ENCODE measurements at regions not wholly inside any gene's neighbourhood (a gene's known extent, or its start where the extent isn't known, plus 50 kb on each side); places are given as distances from the start of the nearest gene placed in this dataset.

GRCh38 chr14:30204431-30204980 is 276.9 kb upstream of the PRKD1 start:
- Histone ChIP-seq H3K9ac (ENCODE audit: low read length in 5 of 5) (no peak overlapping the region), H3K4me3 (ENCODE audit: low read depth in 1 of 5, low read length in 5 of 5) (no peak overlapping the region), H3K27ac (ENCODE audit: low read depth, low read length) (no peak overlapping the region), H3K9me3 (ENCODE audit: control insufficient read depth in 5 of 5, low read length in 5 of 5) (no peaks in the 10 kb centered on the region), H3K36me3 (ENCODE audit: control insufficient read depth in 5 of 5, insufficient read depth in 5 of 5, low read length in 5 of 5) (no peaks in the 10 kb centered on the region), H3K27me3 (ENCODE audit: control insufficient read depth in 5 of 5, insufficient read depth in 4 of 5, low read length in 5 of 5) (no peaks in the 10 kb centered on the region), H3K4me1 (ENCODE audit: control insufficient read depth in 5 of 5, insufficient read depth in 5 of 5, low read length in 5 of 5) (no peaks in the 10 kb centered on the region)

GRCh38 chr14:30209136-30209535 is 281.5 kb upstream of the PRKD1 start:
- H3K9me3 ChIP-seq (ENCODE audit: control insufficient read depth in 5 of 5, low read length in 5 of 5) = no peaks in the 10 kb centered on the region
- H3K4me1 ChIP-seq (ENCODE audit: control insufficient read depth in 5 of 5, insufficient read depth in 5 of 5, low read length in 5 of 5) = no peaks in the 10 kb centered on the region
- no peak overlapping the region for H3K27ac ChIP-seq (ENCODE audit: low read depth, low read length)
- no peak overlapping the region for H3K4me3 ChIP-seq (ENCODE audit: low read depth in 1 of 5, low read length in 5 of 5)
- H3K27me3 ChIP-seq (ENCODE audit: control insufficient read depth in 5 of 5, insufficient read depth in 4 of 5, low read length in 5 of 5) = no peaks in the 10 kb centered on the region
- no peaks in the 10 kb centered on the region for H3K36me3 ChIP-seq (ENCODE audit: control insufficient read depth in 5 of 5, insufficient read depth in 5 of 5, low read length in 5 of 5)
- H3K9ac ChIP-seq (ENCODE audit: low read length in 5 of 5) = no peak overlapping the region

- no peaks in the 10 kb centered on the region for H3K9me3 ChIP-seq (ENCODE audit: control insufficient read depth in 5 of 5, low read length in 5 of 5)
- H3K9ac ChIP-seq (ENCODE audit: low read length in 5 of 5) = no peak overlapping the region
- H3K4me3 ChIP-seq (ENCODE audit: low read depth in 1 of 5, low read length in 5 of 5) = no peak overlapping the region
- H3K4me1 ChIP-seq (ENCODE audit: control insufficient read depth in 5 of 5, insufficient read depth in 5 of 5, low read length in 5 of 5) = no peaks in the 10 kb centered on the region
- no peaks in the 10 kb centered on the region for H3K27me3 ChIP-seq (ENCODE audit: control insufficient read depth in 5 of 5, insufficient read depth in 4 of 5, low read length in 5 of 5)
- H3K27ac ChIP-seq (ENCODE audit: low read depth, low read length) = no peak overlapping the region
- H3K36me3 ChIP-seq (ENCODE audit: control insufficient read depth in 5 of 5, insufficient read depth in 5 of 5, low read length in 5 of 5) = no peaks in the 10 kb centered on the region
Observed at GRCh38 chr14:30210630-30211029, 283.0 kb upstream of the PRKD1 start.

GRCh38 chr14:30211326-30211725 is 283.7 kb upstream of the PRKD1 start:
- H3K9ac ChIP-seq (ENCODE audit: low read length in 5 of 5) = no peak overlapping the region
- H3K36me3 ChIP-seq (ENCODE audit: control insufficient read depth in 5 of 5, insufficient read depth in 5 of 5, low read length in 5 of 5) = no peaks in the 10 kb centered on the region
- H3K9me3 ChIP-seq (ENCODE audit: control insufficient read depth in 5 of 5, low read length in 5 of 5) = no peaks in the 10 kb centered on the region
- H3K4me1 ChIP-seq (ENCODE audit: control insufficient read depth in 5 of 5, insufficient read depth in 5 of 5, low read length in 5 of 5) = no peaks in the 10 kb centered on the region
- no peak overlapping the region for H3K27ac ChIP-seq (ENCODE audit: low read depth, low read length)
- no peak overlapping the region for H3K4me3 ChIP-seq (ENCODE audit: low read depth in 1 of 5, low read length in 5 of 5)
- H3K27me3 ChIP-seq (ENCODE audit: control insufficient read depth in 5 of 5, insufficient read depth in 4 of 5, low read length in 5 of 5) = no peaks in the 10 kb centered on the region

GRCh38 chr14:30214014-30214413 is 286.4 kb upstream of the PRKD1 start:
- no peaks in the 10 kb centered on the region for H3K27me3 ChIP-seq (ENCODE audit: control insufficient read depth in 5 of 5, insufficient read depth in 4 of 5, low read length in 5 of 5)
- no peak overlapping the region for H3K4me3 ChIP-seq (ENCODE audit: low read depth in 1 of 5, low read length in 5 of 5)
- H3K27ac ChIP-seq (ENCODE audit: low read depth, low read length) = no peak overlapping the region
- H3K9ac ChIP-seq (ENCODE audit: low read length in 5 of 5) = no peak overlapping the region
- H3K4me1 ChIP-seq (ENCODE audit: control insufficient read depth in 5 of 5, insufficient read depth in 5 of 5, low read length in 5 of 5) = no peaks in the 10 kb centered on the region
- no peaks in the 10 kb centered on the region for H3K9me3 ChIP-seq (ENCODE audit: control insufficient read depth in 5 of 5, low read length in 5 of 5)
- no peaks in the 10 kb centered on the region for H3K36me3 ChIP-seq (ENCODE audit: control insufficient read depth in 5 of 5, insufficient read depth in 5 of 5, low read length in 5 of 5)

GRCh38 chr14:30214461-30215090 is 286.9 kb upstream of the PRKD1 start:
- H3K9me3 ChIP-seq (ENCODE audit: control insufficient read depth in 5 of 5, low read length in 5 of 5) = no peaks in the 10 kb centered on the region
- no peak overlapping the region for H3K9ac ChIP-seq (ENCODE audit: low read length in 5 of 5)
- H3K27ac ChIP-seq (ENCODE audit: low read depth, low read length) = no peak overlapping the region
- no peaks in the 10 kb centered on the region for H3K36me3 ChIP-seq (ENCODE audit: control insufficient read depth in 5 of 5, insufficient read depth in 5 of 5, low read length in 5 of 5)
- no peak overlapping the region for H3K4me3 ChIP-seq (ENCODE audit: low read depth in 1 of 5, low read length in 5 of 5)
- H3K4me1 ChIP-seq (ENCODE audit: control insufficient read depth in 5 of 5, insufficient read depth in 5 of 5, low read length in 5 of 5) = no peaks in the 10 kb centered on the region
- no peaks in the 10 kb centered on the region for H3K27me3 ChIP-seq (ENCODE audit: control insufficient read depth in 5 of 5, insufficient read depth in 4 of 5, low read length in 5 of 5)

- Histone ChIP-seq H3K4me1 (ENCODE audit: control insufficient read depth in 5 of 5, insufficient read depth in 5 of 5, low read length in 5 of 5) (peaks cover 3 to 31% (median 30%) of the 10 kb centered on the region in 5 donors), H3K9me3 (ENCODE audit: control insufficient read depth in 5 of 5, low read length in 5 of 5) (no peaks in the 10 kb centered on the region), H3K27me3 (ENCODE audit: control insufficient read depth in 5 of 5, insufficient read depth in 4 of 5, low read length in 5 of 5) (no peaks in the 10 kb centered on the region), H3K36me3 (ENCODE audit: control insufficient read depth in 5 of 5, insufficient read depth in 5 of 5, low read length in 5 of 5) (no peaks in the 10 kb centered on the region), H3K9ac (ENCODE audit: low read length in 5 of 5) (no peak overlapping the region), H3K4me3 (ENCODE audit: low read depth in 1 of 5, low read length in 5 of 5) (no peak overlapping the region), H3K27ac (ENCODE audit: low read depth, low read length) (no peak overlapping the region)
Observed at GRCh38 chr14:30218907-30219306, 291.3 kb upstream of the PRKD1 start.

GRCh38 chr14:30221546-30221945 is 293.9 kb upstream of the PRKD1 start:
- Histone ChIP-seq H3K4me3 (ENCODE audit: low read depth in 1 of 5, low read length in 5 of 5) (no peak overlapping the region), H3K27me3 (ENCODE audit: control insufficient read depth in 5 of 5, insufficient read depth in 4 of 5, low read length in 5 of 5) (no peaks in the 10 kb centered on the region), H3K4me1 (ENCODE audit: control insufficient read depth in 5 of 5, insufficient read depth in 5 of 5, low read length in 5 of 5) (peaks cover 3 to 51% (median 44%) of the 10 kb centered on the region in 5 donors), H3K9ac (ENCODE audit: low read length in 5 of 5) (no peak overlapping the region), H3K9me3 (ENCODE audit: control insufficient read depth in 5 of 5, low read length in 5 of 5) (no peaks in the 10 kb centered on the region), H3K36me3 (ENCODE audit: control insufficient read depth in 5 of 5, insufficient read depth in 5 of 5, low read length in 5 of 5) (no peaks in the 10 kb centered on the region), H3K27ac (ENCODE audit: low read depth, low read length) (peak overlapping the region; percentile 1)

- H3K9ac ChIP-seq (ENCODE audit: low read length in 5 of 5) = peak overlapping the region in 1 of 5 donors; percentile 69
- H3K4me3 ChIP-seq (ENCODE audit: low read depth in 1 of 5, low read length in 5 of 5) = peak overlapping the region in 1 of 5 donors; percentile 12
- H3K9me3 ChIP-seq (ENCODE audit: control insufficient read depth in 5 of 5, low read length in 5 of 5) = no peaks in the 10 kb centered on the region
- no peaks in the 10 kb centered on the region for H3K27me3 ChIP-seq (ENCODE audit: control insufficient read depth in 5 of 5, insufficient read depth in 4 of 5, low read length in 5 of 5)
- H3K4me1 ChIP-seq (ENCODE audit: control insufficient read depth in 5 of 5, insufficient read depth in 5 of 5, low read length in 5 of 5) = peaks cover 3 to 67% (median 52%) of the 10 kb centered on the region in 5 donors
- H3K27ac ChIP-seq (ENCODE audit: low read depth, low read length) = peak overlapping the region; percentile 89
- H3K36me3 ChIP-seq (ENCODE audit: control insufficient read depth in 5 of 5, insufficient read depth in 5 of 5, low read length in 5 of 5) = no peaks in the 10 kb centered on the region
Observed at GRCh38 chr14:30223385-30223785, 295.7 kb upstream of the PRKD1 start.

- H3K9me3 ChIP-seq (ENCODE audit: control insufficient read depth in 5 of 5, low read length in 5 of 5) = no peaks in the 10 kb centered on the region
- peak overlapping the region in 1 of 5 donors; percentile 69 for H3K9ac ChIP-seq (ENCODE audit: low read length in 5 of 5)
- H3K27ac ChIP-seq (ENCODE audit: low read depth, low read length) = peak overlapping the region; percentile 89
- no peaks in the 10 kb centered on the region for H3K27me3 ChIP-seq (ENCODE audit: control insufficient read depth in 5 of 5, insufficient read depth in 4 of 5, low read length in 5 of 5)
- H3K36me3 ChIP-seq (ENCODE audit: control insufficient read depth in 5 of 5, insufficient read depth in 5 of 5, low read length in 5 of 5) = no peaks in the 10 kb centered on the region
- peak overlapping the region in 1 of 5 donors; percentile 12 for H3K4me3 ChIP-seq (ENCODE audit: low read depth in 1 of 5, low read length in 5 of 5)
- H3K4me1 ChIP-seq (ENCODE audit: control insufficient read depth in 5 of 5, insufficient read depth in 5 of 5, low read length in 5 of 5) = peaks cover 3 to 71% (median 54%) of the 10 kb centered on the region in 5 donors
Observed at GRCh38 chr14:30223966-30224365, 296.3 kb upstream of the PRKD1 start.

Data from subcutaneous abdominal adipose tissue (tissue), 5 donors.